ENCODE measurements at regions not wholly inside any gene's neighbourhood (a gene's known extent, or its start where the extent isn't known, plus 50 kb on each side); places are given as distances from the start of the nearest gene placed in this dataset.

GRCh38 chr7:52107355-52107754 lies 790.7 kb upstream of the COBL start:
- no peak for DNase-seq

DNA sequence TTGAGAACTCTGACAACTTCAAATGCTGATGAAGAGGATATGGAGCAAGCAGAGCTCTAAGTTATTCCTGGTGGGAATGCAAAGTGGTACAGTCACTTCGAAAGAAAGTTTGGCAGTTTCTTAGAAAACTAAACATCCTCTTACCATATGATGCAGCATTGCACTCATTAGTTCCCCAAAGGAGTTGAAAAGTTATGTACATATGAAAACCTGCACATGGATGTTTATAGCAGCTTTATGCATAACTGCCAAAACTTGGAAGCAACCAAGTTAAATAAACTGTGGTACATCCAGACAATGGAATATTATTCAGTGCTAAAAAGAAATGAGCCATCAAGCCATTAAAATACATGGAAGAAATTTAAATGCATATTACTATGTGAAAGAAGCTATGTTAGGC lies 779.3 kb upstream of the COBL start:
- no peak for DNase-seq

- DNase-seq, result no peak
Measured at GRCh38 chr7:52091996-52092395, 775.4 kb upstream of the COBL start.

DNA sequence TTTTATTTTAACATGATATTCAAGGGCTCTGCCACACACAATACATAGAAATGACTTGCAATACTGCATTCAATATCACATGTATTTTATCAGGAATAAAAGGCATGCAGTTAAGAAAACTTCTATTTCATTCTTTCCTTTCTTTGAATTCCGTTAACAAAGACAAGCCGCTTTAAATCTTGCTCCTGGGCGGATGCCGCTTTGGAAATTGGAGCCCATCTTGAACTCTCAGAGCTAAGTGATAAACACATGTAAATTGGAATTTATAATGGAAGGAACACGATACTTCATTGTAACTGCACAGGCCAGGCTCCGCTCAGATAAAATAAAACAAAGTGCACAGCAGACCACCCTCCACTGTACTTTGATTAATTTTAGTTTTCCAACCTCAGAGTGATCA lies 774.5 kb upstream of the COBL start:
- DNase-seq, result no peak

- no peak for DNase-seq
Measured at GRCh38 chr7:52088008-52088901, 771.6 kb upstream of the COBL start.

DNA sequence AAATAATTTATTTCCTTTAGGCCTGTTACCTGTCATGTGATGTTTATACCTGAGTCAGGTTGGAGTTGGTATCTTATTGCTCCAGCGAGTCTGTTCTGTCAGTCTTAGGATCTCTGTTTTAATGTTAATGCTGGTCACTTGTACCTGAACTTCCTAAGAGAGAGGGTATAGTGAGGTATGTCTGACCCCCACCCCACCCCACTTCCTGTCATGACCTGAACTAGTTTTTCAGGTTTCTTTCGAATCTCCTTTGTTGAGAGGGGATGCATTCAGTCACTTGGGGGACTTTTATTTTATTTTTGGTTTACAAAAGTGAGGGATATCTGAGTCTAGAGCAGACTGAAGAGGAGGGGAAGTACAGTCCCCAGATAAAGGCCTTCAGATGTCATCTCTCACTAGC lies 769.0 kb upstream of the COBL start:
- no peak for DNase-seq

- no peak for DNase-seq
Measured at GRCh38 chr7:52080493-52080892, 763.9 kb upstream of the COBL start.

- no peak for DNase-seq
Measured at GRCh38 chr7:52079726-52080125, 763.1 kb upstream of the COBL start.

- no peak for DNase-seq
Measured at GRCh38 chr7:52077571-52077970, 761.0 kb upstream of the COBL start.

- DNase-seq, result no peak
Measured at GRCh38 chr7:52074912-52075311, 758.3 kb upstream of the COBL start.

- no peak for DNase-seq
Measured at GRCh38 chr7:52074071-52074470, 757.5 kb upstream of the COBL start.

GRCh38 chr7:52071744-52072143 lies 755.1 kb upstream of the COBL start:
- DNase-seq, result no peak

DNA sequence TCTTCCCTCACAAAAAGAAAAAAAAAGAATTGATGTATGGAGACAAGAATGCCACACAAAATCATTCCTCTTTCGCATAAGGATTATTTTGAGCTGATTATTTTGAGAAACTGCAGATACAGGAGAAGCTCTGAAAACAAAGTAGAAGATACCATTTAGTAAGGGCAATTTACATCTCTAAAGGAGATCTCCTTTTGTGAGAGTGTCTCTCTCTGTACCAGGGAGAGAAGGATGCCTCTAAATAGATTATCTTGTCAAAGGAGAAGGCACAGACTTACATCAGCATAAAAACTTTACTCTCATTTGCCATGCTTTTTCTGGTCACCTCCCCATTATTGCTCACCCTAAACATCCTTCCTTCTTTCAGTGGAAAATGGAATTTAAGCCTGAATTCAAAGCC lies 747.9 kb upstream of the COBL start:
- no peak for DNase-seq

DNA sequence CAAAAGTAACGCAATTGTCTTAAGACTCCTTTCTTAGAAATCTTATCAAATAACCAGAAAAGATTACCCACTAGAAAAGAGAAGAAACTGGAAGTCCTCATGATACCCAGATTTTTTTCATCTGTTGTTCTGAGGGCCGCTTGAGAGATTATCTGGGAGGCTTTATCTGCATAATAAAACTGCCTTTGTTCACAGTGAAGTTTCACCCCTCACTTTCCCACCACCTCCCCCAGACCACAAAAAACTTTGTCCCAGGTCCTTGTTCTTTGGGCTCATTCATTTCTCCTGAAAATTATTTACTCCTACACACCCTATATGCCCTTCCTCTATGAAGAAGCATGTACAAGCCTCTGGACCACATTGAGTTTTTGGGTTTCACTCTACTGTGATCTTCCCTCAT lies 745.1 kb upstream of the COBL start:
- no peak for DNase-seq

DNA sequence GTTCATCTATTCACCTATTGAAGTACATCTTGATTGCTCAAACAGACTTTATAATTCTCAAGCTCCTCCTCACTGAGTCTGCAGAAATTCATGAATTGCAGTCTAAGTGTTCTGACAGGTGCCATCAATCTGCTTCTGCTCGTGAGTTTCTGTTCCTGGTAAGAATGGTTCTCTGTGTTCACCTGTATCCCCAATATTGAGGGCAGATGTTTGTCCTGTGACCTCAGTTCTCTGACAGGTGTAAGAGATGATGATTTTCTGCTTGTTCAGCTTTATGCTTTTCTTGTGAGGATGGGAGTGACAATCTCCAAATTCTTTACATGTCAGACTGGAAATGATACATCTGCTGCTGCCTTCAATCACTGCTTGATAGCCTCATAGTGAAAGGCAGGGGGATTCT lies 736.9 kb upstream of the COBL start:
- DNase-seq, result no peak

DNA sequence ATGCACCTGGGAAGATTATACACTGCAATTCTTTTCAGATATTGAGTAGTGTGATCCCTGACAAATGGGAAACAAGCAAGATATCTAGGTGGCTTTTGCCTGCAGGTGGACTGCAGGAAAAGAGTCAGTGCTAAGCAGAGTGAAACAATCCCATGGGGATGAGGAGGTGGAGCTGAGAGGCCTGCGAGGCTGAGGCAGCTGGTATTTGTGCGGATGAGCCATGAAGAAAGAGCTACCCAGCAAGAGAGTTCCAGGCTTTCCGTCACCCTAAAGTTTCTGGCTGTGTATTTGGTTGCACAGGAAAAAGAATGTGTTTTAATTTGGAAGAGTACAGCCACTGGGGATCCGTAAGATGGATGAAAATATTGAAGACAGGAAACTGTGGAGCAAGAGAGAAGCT lies 714.1 kb upstream of the COBL start:
- DNase-seq, result no peak

GRCh38 chr7:52026140-52026539 lies 709.5 kb upstream of the COBL start:
- DNase-seq, result no peak

- DNase-seq, result no peak
Measured at GRCh38 chr7:52021343-52021742, 704.7 kb upstream of the COBL start.

DNA sequence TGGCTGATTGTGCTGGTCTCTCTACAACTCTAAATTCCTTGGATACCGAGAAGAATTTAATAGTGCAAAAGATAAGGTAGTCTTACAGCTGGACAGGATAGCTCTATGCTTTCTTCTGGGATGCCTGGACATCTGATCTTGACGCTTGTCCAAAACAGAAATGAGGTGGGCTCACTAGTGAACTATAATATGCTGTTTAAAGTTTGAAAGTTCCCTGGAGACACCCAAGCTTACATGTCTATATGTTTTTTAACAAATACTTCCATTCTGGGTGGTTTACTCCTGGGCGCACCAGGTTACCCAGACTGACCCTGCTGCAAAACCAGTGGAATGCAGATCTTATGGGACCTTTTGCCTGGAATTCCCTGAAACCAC lies 702.1 kb upstream of the COBL start:
- DNase-seq, result no peak

- peak; percentile 10 to 25 for DNase-seq
Measured at GRCh38 chr7:52017802-52018679, 701.4 kb upstream of the COBL start.

GRCh38 chr7:52009181-52009580 lies 692.6 kb upstream of the COBL start:
- DNase-seq, result no peak

- no peak for DNase-seq
Measured at GRCh38 chr7:52006674-52007073, 690.1 kb upstream of the COBL start.

DNA sequence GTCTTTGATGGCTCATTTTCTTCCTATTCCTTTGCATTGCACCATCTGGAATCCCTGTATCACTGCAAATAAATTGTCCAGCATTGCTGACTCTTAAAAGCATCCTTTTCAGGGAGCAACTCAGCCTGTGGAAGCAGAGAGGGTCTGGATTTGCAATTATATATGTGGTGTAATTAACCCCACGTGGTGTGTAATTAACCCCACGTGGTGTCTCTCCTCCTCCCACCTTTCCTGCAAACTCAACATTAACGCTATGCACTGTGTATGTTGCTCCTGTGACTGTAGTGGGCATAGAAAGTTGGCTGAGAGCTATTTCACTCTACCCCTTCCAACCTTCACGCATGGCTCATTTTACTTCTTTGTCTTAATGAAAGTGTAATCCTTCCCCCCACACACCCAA lies 689.0 kb upstream of the COBL start:
- DNase-seq, result no peak

- DNase-seq, result no peak
Measured at GRCh38 chr7:51995596-51996179, 679.1 kb upstream of the COBL start.

All from AML-193 (cell line).